Endometrium (tissue), 2 donors: ENCODE measurements at regions not wholly inside any gene's neighbourhood (a gene's known extent, or its start where the extent isn't known, plus 50 kb on each side); places are given as distances from the start of the nearest gene placed in this dataset.
A peak's percentile ranks its signal among the peaks of the same experiment; 100 is the strongest.
"Not testable (repeated sequence)": the region's sequence is repeated elsewhere in the genome, so short reads cannot be mapped to it uniquely, and the experiment has no call there.

Experiments used
- FAIRE-seq: peaks from 2 replicates; lab custom pipeline; 2012; peaks lifted over from hg19 to GRCh38; lab: Jason Lieb, UNC
- donor health status: control.
- donor health status: control.

DNA sequence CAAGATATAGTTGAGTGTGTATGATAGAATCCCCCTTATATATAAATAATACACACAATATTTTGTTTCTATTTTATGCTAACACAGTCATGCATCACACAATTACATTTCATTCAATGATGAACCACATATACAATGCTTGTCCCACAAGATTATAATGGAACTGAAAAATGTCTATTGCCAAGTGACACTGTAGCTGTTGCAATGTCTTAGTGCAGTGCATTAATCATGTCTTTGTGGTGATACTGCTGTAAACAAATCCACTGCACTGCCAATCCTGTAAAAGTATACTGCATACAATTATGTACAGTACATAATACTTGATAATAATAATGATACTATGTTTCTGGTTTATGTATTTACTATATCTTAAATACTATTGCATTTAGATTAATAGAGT lies 512.1 kb upstream of the CNTN3 start:
- FAIRE-seq = no peak

DNA sequence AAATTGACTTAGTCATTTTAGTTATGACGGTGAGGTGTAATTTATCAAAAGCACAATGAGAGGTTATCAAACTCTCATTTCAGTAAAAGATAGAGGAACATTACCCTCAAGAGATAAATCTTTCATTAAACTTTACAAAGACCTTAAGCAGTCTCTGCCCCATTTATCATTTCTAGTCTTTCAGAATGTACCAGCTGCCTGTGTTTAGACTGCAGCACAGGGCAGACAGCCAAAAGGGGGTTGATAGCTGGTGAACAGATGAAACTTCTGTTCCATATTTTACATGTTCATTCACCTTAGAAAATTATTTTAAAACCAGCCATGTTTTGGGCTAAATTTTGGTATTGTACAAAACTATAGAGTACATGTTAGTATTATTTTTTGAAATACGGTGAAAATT lies 514.6 kb upstream of the CNTN3 start:
- FAIRE-seq = no peak

DNA sequence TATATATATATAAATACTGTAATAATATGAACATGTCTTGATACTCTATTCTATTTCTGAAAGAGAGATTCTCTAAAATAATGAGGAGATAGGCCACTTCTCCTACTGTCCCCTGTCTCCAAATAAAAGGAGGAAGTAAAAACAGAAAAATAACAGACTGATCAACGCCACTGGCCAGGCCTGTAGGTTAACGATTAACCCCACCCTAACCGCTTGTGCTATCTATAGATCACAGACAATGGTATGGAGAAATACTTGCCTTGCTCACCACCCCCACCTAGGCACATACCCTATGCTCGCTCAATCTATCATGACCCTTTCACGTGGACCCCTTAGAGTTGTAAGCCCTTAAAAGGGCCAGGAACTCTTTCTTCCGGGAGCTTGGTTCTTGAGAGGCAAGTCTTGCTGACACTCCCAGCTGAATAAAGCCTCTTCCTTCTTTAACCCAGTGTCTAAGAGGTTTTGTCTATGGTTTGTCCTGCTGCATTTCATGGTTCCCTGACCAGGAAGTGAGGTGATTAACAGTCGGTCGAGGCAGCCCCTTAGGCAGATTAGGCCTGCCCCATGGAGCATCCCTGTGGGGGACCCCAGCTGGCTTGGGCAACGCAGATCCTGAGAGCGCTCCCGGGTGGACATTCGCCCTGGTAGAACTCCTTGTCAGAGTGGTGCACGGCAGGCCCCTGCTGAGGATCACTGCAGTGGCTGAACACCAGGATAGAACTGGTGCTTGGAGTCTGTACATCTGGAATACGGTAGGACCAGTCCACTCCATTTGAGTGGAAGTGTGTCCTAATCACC lies 521.8 kb upstream of the CNTN3 start:
- no peak for FAIRE-seq

DNA sequence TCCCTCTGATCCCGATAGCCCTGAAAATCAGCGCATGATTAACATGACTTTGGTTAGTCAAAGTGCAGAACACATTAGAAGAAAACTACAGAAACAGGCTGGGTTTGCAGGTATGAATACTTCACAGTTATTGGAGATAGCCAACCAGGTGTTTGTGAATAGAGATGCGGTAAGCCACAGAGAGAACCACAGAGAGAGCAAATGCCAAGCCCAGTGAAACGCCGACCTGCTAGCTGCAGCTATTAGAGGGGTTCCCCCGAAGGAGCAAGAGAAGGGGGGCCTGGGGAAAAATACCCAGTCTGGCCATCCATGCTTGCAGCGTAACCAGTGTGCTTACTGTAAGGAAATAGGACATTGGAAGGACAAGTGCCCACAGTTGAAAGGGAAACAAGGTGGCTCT lies 523.9 kb upstream of the CNTN3 start:
- FAIRE-seq = no peak

DNA sequence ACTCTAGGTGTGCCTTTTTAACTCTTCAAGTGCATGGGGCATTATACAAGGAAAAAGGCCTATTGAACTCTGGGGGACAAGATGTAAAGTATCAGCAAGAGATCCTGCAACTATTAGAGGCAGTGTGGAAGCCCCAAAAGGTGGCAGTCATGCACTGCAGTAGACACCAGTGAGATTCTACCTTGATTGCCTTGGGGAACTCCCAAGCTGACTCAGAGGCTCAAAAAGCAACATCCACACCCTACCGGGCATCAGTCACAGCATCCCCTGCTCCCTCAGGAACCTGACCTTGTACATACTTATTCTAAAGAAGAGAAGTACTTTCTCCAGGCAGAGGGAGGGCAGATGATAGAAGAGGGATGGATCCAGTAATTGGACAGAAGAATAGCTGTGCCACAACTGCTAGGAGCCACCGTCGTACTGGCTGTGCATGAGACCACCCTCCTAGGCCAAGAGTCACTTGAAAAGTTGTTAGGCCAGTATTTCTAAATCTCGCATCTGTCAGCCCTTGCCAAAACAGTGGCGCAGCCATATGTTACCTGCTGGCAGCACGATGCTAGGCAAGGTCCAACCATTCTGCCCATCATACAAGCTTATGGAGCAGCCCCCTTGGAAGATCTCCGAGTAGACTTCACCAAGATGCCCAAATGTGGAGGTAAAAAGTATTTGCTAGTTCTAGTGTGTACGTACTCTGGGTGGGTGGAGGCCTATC lies 523.1 kb upstream of the FRG2C start:
- no peak for FAIRE-seq

DNA sequence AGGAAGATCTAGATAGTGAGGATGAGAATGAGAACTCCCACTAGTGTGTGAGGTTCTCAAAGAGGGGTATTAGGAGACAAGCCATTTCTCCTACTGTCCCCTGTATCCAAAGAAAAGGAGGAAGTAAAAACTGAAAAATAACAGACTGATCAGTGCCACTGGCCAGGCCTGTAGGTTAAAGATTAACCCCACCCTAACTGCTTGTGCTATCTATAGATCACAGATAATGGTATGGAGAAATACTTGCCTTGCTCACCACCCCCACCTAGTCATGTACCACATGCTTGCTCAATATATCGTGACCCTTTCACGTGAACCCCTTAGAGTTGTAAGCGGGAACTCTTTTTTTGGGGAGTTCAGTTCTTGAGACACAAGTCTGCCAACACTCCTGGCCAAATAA lies 519.7 kb upstream of the FRG2C start:
- no peak for FAIRE-seq

DNA sequence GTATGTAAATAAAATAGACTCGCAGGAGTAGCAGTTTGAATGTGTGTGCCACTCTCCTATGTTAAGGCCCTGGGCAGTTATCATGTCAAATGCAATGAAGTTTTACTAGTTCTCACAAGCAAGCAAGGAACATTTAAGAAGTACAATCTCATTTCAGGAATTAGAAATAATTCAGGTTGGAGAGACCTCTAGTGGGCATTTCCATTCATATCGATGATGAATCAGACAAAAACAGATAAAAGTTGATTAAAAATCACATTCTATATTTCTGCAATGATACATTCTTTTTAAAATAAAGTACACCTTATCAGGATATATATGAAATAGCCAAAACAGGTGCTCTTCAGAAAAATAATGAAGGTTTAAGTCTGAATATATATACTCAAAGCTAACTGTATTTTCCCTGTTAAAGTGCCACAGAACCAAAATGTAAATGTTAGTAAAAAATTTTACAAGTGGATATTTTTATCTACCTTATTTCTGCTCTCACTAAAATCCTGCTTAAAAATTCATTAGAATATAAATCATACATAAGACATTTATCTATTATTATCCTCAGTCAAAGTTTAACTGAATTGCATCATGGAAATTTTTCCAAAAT lies 492.4 kb upstream of the FRG2C start:
- peak; percentile 23 for FAIRE-seq

DNA sequence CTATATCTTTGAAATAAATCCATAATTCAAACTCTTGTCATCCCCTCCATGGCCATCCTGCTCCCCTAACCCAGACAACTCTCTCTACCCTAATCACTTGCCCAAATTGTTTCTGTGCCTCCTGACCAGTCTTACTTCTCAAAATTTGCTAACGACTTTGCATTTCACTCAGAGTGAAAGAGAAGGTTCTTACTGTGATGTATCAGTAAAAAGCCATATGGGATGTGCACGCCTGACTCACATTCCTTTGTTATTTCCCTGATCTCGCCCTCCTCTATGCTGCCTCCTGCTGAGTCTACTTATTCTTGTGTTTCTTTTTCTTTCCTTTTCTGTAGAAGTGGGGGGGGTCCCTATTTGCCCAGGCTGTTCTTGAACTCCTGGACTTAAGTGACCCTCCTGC lies 487.2 kb upstream of the FRG2C start:
- FAIRE-seq = no peak

DNA sequence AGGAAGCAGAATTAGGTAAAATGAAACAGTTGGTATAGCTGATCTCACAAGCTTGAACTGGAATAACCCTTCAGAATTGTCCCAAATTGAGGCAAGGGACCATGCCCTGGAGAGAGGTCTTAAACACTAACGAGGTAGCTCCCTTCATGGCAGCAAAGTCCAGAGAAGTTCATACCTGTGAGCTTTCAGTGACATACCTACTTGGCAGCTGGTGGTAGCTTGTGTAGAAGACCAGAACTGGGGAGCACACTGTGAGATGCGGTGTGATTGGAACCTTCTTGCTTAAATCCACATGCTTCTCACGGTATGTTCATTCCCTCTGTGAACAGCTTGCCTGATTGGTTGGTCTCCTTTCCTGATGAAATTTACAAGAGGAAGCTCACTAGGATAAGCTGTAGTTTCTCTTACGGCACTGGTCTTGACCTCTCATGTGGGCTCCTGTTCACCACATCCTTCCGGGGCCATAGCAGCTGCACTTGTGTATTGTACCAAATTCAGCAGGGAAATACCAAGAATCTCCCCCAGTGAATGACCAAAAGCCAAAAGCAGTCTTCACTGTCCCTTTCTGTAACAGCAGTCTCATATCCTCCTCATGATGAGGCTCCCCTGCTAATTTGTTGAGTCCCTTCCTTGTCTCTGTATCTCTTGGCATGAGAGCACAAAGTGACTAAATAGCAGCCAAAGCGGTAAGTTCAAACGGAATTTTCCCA lies 483.7 kb upstream of the FRG2C start:
- FAIRE-seq = no peak

DNA sequence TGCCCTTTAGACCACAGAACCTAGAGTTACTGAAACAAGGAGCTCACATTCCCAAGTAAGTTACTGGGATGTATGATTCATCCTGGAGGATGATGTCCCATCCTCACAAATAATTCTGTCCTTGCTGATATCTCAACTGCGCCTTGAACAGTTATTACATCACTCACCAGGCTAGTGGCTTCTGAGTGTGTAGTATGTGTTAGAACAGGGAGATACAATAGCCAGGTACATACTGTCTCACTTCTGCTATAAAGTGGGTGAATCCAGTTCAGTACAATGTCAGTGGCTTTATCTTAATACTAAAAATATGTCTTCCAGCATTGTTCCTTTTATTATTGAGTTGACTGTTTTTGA lies 483.2 kb upstream of the FRG2C start:
- FAIRE-seq = no peak

DNA sequence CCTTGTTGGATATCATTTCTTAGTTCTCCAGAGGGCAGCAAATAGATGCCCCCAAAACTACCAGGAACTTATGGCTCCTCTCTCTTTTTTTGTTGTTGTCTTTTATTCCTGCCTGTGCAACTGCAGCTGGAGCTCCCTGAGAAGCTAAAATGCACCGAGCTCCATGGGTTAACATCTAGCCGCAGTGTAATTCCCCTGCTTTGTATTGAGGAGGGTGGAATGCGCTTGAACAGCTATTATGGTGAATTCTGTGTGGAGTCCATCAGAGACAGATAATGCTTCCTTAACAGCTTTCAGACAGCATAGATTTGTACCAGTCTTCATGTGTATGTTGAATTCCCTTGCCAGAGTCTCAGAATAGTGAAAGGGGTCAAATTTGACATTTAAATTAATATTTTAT lies 475.2 kb upstream of the FRG2C start:
- no peak for FAIRE-seq

DNA sequence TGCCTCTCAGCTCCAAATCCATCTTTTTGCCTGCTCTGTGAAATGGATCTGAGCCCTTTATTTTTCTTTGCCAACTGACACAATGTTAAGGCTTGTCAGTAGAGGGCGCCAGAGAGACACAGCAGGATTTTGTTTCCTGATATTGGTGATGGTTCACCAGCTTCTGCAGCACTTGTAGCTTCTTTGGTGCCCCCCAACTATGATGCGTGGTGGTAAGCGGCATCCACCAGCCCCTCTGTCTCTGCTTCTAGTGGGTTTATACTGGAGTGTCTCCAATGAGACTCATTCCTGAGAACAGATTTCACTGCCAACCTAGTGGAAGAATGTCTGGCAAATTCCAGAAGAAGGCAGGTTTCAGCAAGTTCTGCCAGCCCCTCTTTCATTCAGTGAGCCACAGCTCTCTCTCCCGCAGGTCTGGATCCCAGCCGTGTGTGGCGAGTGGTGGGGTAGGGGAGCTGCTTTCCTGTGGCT lies 471.9 kb upstream of the FRG2C start:
- FAIRE-seq = no peak

DNA sequence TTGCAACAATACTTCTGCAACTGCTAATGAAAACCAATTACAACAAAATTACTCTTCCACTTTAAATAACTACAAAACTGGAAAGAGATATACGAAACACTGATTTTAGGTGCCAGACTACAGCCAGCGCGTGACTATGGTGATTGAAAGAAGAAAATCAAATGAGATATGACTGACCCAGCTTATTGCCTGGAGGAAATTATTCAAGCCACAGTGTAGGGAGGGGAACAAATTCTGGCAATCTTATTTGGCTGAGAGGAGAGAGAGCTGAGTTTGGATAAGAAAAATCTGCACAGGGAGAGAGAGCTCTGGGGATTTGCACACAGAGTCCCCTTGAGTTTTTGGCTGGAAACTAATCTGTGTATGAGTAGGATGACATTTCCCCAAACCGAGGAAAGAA lies 470.3 kb upstream of the FRG2C start:
- FAIRE-seq = no peak

DNA sequence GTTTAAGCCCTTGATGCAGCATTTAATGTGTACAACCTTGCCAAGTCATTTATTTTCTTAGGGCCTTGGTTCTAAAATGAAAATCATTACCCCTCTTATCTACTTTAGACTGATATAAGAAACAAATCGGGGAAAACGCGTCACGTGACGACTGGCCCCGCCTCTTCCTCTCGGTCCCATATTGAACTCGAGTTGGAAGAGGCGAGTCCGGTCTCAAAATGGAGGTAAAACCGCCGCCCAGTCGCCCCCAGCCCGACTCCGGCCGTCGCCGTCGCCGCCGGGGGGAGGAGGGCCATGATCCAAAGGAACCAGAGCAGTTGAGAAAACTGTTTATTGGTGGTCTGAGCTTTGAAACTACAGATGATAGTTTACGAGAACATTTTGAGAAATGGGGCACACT lies 449.8 kb upstream of the FRG2C start:
- FAIRE-seq = not testable (repeated sequence)

DNA sequence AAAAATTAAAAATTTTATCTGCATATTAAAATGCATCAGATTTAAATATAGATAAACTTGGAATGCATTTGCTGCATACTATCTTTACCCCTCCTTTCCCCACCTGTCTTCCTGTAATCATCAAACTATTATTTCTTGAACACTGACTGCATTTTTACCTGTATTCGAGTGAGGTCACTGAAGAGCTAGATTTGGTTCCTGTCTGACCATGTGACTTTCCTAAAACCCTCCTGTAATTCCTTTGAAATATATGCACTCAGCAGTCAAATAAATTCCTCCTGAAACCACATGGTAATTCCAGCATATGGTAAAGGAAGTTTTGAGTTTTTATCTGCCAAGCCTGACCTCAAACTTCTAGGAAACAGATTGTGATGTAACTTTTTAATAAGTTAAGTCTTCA lies 445.6 kb upstream of the FRG2C start:
- no peak for FAIRE-seq

DNA sequence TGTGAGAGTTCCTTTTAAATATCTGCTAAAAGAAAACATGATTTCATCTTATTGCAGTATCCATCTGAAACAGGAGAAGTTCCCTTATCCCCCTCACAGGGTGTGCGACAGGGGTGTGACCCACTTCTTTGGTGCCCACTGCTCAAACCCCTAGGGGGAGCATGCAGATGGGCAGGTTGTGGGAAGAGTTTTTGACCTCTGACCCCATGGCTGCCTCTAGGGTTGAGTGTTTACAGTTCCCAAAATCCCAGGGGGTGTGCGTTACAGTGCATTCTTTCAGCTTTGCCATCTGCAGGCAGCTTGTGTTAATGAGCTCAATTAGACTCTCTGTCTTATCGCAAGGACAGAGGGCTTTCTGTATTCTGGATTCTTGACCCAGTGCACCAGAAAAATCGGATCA lies 443.2 kb upstream of the FRG2C start:
- no peak for FAIRE-seq

DNA sequence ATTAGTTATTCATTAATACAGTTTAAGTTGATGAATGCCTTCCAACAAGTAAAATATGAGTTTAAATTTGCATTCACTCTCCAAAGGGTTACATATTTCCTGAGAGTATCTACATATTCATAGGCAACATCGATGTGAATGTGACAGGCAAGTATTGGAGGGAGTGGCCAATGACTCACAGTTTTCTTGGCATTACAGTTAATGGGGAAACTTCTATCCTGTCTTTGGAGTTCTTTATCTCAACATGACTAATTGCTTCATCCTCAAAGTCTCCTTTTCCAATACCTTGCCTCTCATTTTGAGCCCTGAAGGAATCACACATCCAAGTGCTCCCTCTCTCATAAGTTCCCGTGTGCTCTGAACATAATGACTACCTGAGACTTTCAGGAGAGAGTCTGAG lies 439.7 kb upstream of the FRG2C start:
- no peak for FAIRE-seq

DNA sequence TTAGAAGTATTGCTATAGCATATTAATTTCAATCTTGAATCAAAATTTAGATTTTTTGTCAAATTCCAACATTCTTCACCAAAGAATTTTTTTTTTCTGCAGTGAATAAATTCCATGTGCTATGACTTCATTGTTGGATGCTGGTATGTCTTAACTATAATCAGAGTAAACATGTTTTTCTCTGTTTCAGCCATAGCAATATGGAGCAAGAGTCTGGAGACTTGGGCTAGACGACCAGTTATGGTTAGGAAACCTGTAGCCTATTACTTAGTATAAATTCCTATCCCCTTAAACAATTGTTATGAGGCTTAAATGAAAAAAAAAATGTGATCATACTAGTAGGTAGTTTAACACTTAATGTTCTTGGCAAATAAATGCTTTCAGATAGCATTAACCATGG lies 431.9 kb upstream of the FRG2C start:
- no peak for FAIRE-seq

DNA sequence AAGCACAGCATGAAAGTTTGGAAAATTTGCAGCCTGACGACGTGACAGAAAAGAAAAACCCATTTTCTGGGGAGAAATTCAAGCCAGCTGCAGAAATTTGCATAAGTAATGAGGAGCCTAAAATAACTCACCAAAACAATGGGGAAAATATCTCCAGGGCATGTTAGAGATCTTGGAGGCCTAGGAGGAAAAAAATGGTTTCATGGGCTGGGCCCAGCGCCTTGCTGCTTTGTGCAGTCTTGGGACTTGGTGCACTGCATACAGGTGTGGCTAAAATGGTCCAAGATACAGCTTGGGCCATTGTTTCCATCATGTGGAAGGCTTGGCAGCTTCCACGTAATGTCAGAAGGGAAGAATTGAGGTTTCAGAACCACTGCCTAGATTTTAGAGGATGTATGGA lies 428.5 kb upstream of the FRG2C start:
- FAIRE-seq = no peak

DNA sequence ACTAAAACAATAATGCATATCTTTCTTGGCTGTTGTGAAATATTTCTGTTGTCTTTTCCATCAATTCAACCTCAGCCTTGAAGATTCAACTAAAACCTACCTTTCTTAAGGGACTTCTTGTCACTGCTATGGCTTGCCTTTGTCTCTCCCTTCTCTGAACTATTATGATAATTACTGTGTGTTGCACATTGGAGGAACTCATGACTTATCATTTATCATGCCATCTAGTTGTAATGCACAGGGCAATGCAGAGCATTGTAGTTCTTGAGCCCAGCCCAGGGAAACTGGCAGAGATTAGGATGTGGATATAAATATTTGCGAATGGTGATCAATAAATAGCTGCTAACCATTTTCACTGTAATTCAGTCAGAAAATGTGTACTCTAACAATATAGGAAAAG lies 427.1 kb upstream of the FRG2C start:
- no peak for FAIRE-seq

DNA sequence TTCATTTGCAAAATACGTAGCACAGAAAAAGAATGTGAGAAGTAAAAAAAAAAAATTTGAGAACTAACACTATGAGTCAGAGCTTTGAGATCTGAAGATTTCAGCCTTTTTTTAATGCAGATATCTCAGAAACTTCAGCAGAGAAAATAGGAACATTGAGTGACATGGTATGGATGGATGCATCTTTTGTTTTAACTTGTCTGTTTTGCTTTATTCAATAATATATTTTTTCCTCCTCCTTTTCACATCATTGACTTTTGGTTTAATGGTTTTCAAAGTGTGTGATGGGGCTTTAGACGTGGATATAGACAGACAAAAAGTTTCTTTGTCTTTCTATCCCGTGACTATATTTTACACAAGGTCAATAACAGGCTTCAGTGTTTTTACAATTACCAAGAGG lies 426.7 kb upstream of the FRG2C start:
- no peak for FAIRE-seq

DNA sequence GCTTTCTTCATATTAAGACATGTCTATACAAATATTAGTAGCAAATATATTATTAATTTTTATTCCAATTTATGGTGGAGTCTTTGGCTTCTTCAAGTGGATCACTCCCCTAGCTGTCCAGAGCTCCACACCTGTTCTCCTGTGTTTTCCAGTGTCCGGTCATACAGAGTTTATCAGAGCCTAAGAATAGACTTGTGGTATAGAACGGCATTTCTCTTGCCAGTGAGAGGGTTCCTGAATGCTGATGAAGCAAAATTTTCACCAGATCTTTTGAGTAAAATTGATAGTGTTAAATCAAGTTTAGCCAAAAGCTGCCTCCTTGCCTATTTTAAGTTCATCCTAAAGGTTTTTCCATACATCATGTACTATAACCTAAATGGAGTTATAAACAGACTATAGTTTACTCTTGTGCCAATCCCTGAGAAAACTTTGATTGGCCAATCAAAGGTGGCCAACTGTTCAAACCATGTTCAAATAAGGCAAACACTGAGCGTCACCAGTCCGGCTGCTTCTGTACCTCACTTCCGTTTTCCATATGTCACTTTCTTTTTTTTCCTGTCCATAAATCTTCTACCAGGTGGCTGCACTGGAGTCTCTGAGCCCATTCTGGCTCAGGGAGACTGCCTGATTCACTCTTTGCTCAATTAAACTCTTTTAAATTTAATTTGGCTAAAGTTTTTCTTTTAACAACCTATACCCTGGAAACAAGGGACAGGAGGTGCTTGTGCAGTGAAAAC lies 422.7 kb upstream of the FRG2C start:
- FAIRE-seq = not testable (repeated sequence)
